SU-DHL-6 (cell line): ENCODE measurements at regions not wholly inside any gene's neighbourhood (a gene's known extent, or its start where the extent isn't known, plus 50 kb on each side); places are given as distances from the start of the nearest gene placed in this dataset.

Experiments used
- CTCF ChIP-seq: fragments of 200-600 bp; sonication (generic); IDR thresholded peaks from one replicate; pipeline ENCODE4 v1.5.1; 2017; ENCODE audit warnings: antibody characterized with exemption, mild to moderate bottlenecking, low read length, moderate library complexity; ENCODE audit not compliant: insufficient read depth, poor library complexity, severe bottlenecking
- EZH2phosphoT487 ChIP-seq: fragments of 200-600 bp; sonication (generic), shearing (Covaris generic); conservative IDR thresholded peaks from 2 replicates; pipeline ENCODE4 v1.6.1; 2018; ENCODE audit warnings: mild to moderate bottlenecking, antibody characterized with exemption, low read length, moderate library complexity, mixed read lengths

- TF ChIP-seq CTCF (no peak), EZH2phosphoT487 (no peak)
Measured at GRCh38 chr17:65346166-65346565, 209.0 kb downstream of the RGS9 start.
